Smooth muscle cell of the brain vasculature (primary cell): ENCODE measurements at regions not wholly inside any gene's neighbourhood (a gene's known extent, or its start where the extent isn't known, plus 50 kb on each side); places are given as distances from the start of the nearest gene placed in this dataset.

Source experiments
- DNase-seq: peaks from one replicate; pipeline ENCODE4 v3.0.0-alpha.2; 2012; ENCODE audit warnings: low read depth, low spot score

- DNase-seq, result no peak
Observed at GRCh38 chr15:47551546-47551945, 165.8 kb upstream of the SEMA6D start.

DNA sequence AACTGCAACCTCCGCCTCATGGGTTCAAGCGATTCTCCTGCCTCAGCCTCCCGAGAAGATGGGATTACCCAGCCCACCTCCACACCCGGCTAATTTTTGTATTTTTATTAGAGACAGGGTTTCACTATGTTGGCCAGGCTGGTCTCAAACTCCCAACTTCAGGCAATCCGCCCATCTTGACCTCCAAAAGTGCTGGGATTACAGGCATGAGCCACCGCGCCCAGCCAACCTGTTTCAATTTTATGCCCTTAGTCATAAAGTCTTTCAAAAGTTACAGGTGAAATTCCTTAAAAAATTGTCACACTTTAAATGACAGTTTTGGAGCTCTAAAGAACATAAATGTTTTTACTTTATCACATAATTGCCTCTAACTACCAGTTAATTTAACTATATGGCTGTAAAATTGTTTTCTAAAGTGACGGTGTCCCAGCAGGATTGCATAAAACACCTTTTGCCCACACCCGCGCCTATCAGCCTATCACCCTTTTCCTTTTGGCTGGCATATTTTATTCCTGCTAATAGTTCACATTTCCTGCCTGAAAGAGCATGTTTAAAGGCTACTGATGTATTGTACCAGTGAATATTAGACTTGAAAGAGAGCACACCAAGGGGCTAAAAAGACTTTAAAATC, 164.2 kb upstream of the SEMA6D start:
- no peak for DNase-seq

GRCh38 chr15:47553947-47554346, 163.4 kb upstream of the SEMA6D start:
- no peak for DNase-seq

DNA sequence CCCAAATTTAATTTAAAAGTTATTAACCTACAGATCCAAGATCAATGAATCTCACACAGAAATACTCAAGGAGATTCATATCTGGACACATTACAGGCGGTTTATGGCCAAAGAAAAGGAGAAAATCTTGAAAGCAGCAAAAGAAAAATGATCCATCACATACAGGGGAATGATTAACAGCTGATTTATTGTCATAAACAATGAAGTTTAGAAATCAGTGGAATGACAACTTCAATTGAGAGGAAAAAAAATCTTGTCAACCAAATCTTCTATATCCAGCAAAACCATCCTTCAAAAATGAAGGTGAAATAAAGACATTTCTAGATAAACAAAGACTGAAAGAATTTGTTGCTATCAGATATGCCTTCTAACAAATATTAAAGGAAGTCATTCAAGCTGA, 156.2 kb upstream of the SEMA6D start:
- no peak for DNase-seq

GRCh38 chr15:47565949-47566348, 151.4 kb upstream of the SEMA6D start:
- DNase-seq, result no peak

GRCh38 chr15:47566610-47567009, 150.7 kb upstream of the SEMA6D start:
- DNase-seq, result no peak

DNA sequence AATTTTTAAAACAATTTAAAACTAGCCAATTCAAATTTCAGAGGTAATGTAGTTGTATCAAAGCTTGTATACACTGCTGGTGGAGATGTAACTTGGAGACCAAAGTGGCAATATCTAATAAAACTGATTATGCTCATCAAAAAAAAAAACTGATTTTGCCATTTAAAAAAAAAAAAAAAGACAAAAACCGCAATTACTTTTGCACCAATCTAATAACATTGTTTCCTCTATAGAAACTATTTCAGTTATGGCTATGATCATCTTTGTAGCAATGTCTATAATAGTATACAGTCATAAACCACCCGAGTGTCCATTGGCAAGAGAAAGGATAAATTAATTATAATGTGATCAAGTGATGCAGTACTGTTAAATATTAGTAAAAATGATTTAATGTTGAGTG, 149.3 kb upstream of the SEMA6D start:
- no peak for DNase-seq

- no peak for DNase-seq
Observed at GRCh38 chr15:47570044-47570443, 147.3 kb upstream of the SEMA6D start.

GRCh38 chr15:47570451-47570850, 146.9 kb upstream of the SEMA6D start:
- DNase-seq, result no peak

- DNase-seq, result no peak
Observed at GRCh38 chr15:47570881-47571640, 146.2 kb upstream of the SEMA6D start.

DNA sequence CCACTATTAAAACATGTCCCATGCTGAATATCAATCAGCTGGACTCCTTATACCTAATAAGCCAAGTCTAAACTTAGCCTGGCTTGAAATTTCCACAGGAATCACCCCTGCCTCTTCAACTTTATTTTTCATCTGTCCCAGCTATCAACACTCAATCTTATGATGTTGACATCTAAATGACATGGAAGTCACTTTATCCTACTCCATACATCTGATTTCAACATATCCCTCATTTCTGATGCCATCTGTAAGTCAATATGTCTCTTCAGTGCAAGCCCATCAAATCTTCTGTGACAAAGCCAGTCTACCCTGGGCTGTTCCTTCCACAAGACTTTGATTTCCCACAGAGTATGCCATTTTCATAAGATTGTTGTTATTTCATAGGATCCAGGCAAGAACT, 143.6 kb upstream of the SEMA6D start:
- DNase-seq, result no peak

GRCh38 chr15:47577000-47577399, 140.3 kb upstream of the SEMA6D start:
- DNase-seq, result no peak

- no peak for DNase-seq
Observed at GRCh38 chr15:47577461-47577860, 139.8 kb upstream of the SEMA6D start.

GRCh38 chr15:47582233-47582632, 135.1 kb upstream of the SEMA6D start:
- no peak for DNase-seq

DNA sequence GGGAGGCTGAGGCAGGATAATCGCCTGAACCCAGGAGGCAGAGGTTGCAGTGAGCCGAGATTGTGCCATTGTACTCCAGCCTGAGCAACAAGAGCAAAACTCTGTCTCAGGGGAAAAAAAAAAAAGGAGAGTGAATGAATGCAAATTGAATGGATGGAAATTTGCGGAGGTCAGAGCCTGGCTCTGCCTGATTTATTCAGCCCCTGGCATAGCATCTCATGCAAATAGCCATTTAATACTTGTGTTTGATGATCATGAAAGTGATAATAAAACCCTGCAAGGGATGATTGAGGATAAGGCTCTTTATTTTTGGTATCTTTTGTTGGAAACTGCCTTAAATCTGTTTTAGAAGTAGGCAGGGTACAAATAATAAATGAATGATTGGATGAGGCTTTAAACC, 133.0 kb upstream of the SEMA6D start:
- DNase-seq, result no peak

GRCh38 chr15:47586653-47587224, 130.6 kb upstream of the SEMA6D start:
- peak; percentile 67 for DNase-seq

DNA sequence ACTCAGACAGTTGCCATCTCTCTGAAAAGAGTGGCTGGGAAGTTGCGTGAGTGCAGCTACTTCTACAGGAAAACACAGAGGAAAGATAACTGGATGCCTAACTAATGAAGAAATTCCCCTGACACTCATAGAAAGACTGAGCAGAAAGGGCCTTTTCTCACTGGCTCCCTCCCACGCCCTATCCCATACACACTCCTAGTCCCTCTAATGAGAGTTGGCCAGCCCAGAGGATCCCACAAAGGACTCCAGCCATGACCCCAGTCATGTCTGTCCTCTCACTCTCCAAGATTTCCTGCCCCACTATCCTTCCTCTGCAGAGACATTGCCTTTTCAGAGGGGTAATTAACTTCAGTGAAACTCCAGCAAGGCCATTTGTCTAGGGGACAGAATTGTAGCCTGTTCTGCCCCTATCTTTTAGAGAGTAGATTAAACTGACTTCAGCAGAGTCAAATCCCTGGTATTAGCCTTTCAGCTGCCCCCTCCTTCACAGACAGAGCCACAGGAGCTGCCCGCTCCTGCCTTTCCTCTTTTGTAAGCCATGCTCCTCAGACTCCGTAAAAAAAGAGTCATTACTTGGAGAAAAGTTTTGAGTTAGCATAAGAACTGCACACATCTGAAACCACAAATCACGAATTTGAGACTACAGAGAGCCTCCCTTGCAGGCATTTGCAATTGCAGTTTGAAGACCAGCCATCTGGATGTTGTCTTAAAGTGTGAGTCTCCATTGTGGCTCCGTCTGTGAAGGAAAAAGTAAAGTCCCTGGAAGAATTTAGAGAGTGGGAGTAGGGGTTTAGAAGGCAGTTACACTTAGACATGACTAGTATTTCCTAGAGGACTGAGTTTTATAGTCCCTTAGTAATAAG, 129.1 kb upstream of the SEMA6D start:
- DNase-seq, result no peak

GRCh38 chr15:47588958-47589357, 128.3 kb upstream of the SEMA6D start:
- DNase-seq, result no peak

GRCh38 chr15:47598996-47599395, 118.3 kb upstream of the SEMA6D start:
- DNase-seq, result no peak

- DNase-seq, result no peak
Observed at GRCh38 chr15:47599806-47600205, 117.5 kb upstream of the SEMA6D start.

- no peak for DNase-seq
Observed at GRCh38 chr15:47602121-47602520, 115.2 kb upstream of the SEMA6D start.

- DNase-seq, result no peak
Observed at GRCh38 chr15:47603026-47603425, 114.3 kb upstream of the SEMA6D start.
